ENCODE measurements at regions not wholly inside any gene's neighbourhood (a gene's known extent, or its start where the extent isn't known, plus 50 kb on each side); places are given as distances from the start of the nearest gene placed in this dataset.

GRCh38 chr9:1732670-1733069 lies 282.5 kb upstream of the SMARCA2 start:
- H3K9me3 ChIP-seq (ENCODE audit: low read length) = no peaks in the 10 kb centered on the region
- no peaks in the 10 kb centered on the region for H3K79me2 ChIP-seq (ENCODE audit: low read length)
- DNase-seq (peak; percentile 35), ATAC-seq (no peak)
- H3K36me3 ChIP-seq (ENCODE audit: low read depth, low read length) = no peaks in the 10 kb centered on the region
- no peak overlapping the region for H3K27ac ChIP-seq (ENCODE audit: low read length)
- TF ChIP-seq CTCF (conservative IDR thresholded peaks at IDR 0.05; ENCODE audit: low read depth, low read length) (peak; percentile 65), EZH2 (IDR thresholded peaks at IDR 0.05; ENCODE audit: low read length, unreplicated experiment) (no peak)
- no peaks in the 10 kb centered on the region for H3K4me1 ChIP-seq (ENCODE audit: insufficient read depth, low read length)
- POLR2A ChIA-PET (ENCODE audit: unreplicated experiment) = no interaction called here
- H3K27me3 ChIP-seq (ENCODE audit: low read length) = peaks cover 11% of the 10 kb centered on the region; the same call in 1 of the 2 replicates
- no peak overlapping the region for H3K4me2 ChIP-seq (ENCODE audit: low read length)
- BruUV-seq (replicated peaks) = no TSS peak
- H3K9ac ChIP-seq (ENCODE audit: low read length) = no peak overlapping the region
- H3K4me3 ChIP-seq (ENCODE audit: low read length) = no peak overlapping the region
- no peak overlapping the region for H2AFZ ChIP-seq (ENCODE audit: low read length)
- no peaks in the 10 kb centered on the region for H3K9me2 ChIP-seq (replicated peaks; ENCODE audit: low read length)
- intact Hi-C loops (cut with micrococcal nuclease) = no loop called here
- H3F3A ChIP-seq (ENCODE audit: low read length, unreplicated experiment) = no peaks in the 10 kb centered on the region
- H4K20me1 ChIP-seq (ENCODE audit: low read length) = no peaks in the 10 kb centered on the region
- CTCF ChIA-PET = no interaction called here

GRCh38 chr9:1738511-1739100 lies 276.5 kb upstream of the SMARCA2 start:
- Histone ChIP-seq H3K27me3 (ENCODE audit: low read length) (no peaks in the 10 kb centered on the region), H4K20me1 (ENCODE audit: low read length) (no peaks in the 10 kb centered on the region), H3K79me2 (ENCODE audit: low read length) (no peaks in the 10 kb centered on the region), H3F3A (ENCODE audit: low read length, unreplicated experiment) (no peaks in the 10 kb centered on the region), H3K4me3 (ENCODE audit: low read length) (no peak overlapping the region), H3K9ac (ENCODE audit: low read length) (no peak overlapping the region), H3K9me3 (ENCODE audit: low read length) (no peaks in the 10 kb centered on the region), H3K9me2 (replicated peaks; ENCODE audit: low read length) (no peaks in the 10 kb centered on the region), H3K4me1 (ENCODE audit: insufficient read depth, low read length) (no peaks in the 10 kb centered on the region), H2AFZ (ENCODE audit: low read length) (no peak overlapping the region), H3K4me2 (ENCODE audit: low read length) (no peak overlapping the region), H3K36me3 (ENCODE audit: low read depth, low read length) (no peaks in the 10 kb centered on the region), H3K27ac (ENCODE audit: low read length) (no peak overlapping the region)
- DNase-seq (no peak), ATAC-seq (no peak)
- BruUV-seq (replicated peaks) = no TSS peak
- ChIA-PET CTCF (no interaction called here), POLR2A (ENCODE audit: unreplicated experiment) (no interaction called here)
- intact Hi-C loops (cut with micrococcal nuclease) = no loop called here
- TF ChIP-seq EZH2 (IDR thresholded peaks at IDR 0.05; ENCODE audit: low read length, unreplicated experiment) (no peak), CTCF (conservative IDR thresholded peaks at IDR 0.05; ENCODE audit: low read depth, low read length) (no peak), EZH2phosphoT487 (IDR thresholded peaks at IDR 0.05; ENCODE audit: borderline replicate concordance, low read length) (no peak)

- Histone ChIP-seq H3K9me2 (replicated peaks; ENCODE audit: low read length) (no peaks in the 10 kb centered on the region), H3K4me2 (ENCODE audit: low read length) (no peak overlapping the region), H3K9me3 (ENCODE audit: low read length) (no peaks in the 10 kb centered on the region), H3K4me1 (ENCODE audit: insufficient read depth, low read length) (no peaks in the 10 kb centered on the region), H4K20me1 (ENCODE audit: low read length) (no peaks in the 10 kb centered on the region), H3K27me3 (ENCODE audit: low read length) (no peaks in the 10 kb centered on the region), H3K79me2 (ENCODE audit: low read length) (no peaks in the 10 kb centered on the region), H3K9ac (ENCODE audit: low read length) (no peak overlapping the region), H3K36me3 (ENCODE audit: low read depth, low read length) (no peaks in the 10 kb centered on the region), H3K27ac (ENCODE audit: low read length) (no peak overlapping the region), H2AFZ (ENCODE audit: low read length) (no peak overlapping the region), H3K4me3 (ENCODE audit: low read length) (no peak overlapping the region), H3F3A (ENCODE audit: low read length, unreplicated experiment) (no peaks in the 10 kb centered on the region)
- ChIA-PET POLR2A (ENCODE audit: unreplicated experiment) (no interaction called here), CTCF (no interaction called here)
- no peak for DNase-seq
- intact Hi-C loops (cut with micrococcal nuclease) = no loop called here
- no TSS peak for BruUV-seq (replicated peaks)
- no peak for ATAC-seq
- TF ChIP-seq EZH2 (IDR thresholded peaks at IDR 0.05; ENCODE audit: low read length, unreplicated experiment) (no peak), EZH2phosphoT487 (IDR thresholded peaks at IDR 0.05; ENCODE audit: borderline replicate concordance, low read length) (no peak), CTCF (conservative IDR thresholded peaks at IDR 0.05; ENCODE audit: low read depth, low read length) (no peak)
Observed at GRCh38 chr9:1743121-1743960, 271.8 kb upstream of the SMARCA2 start.
